Pons (tissue), 1 donor: ENCODE measurements at regions not wholly inside any gene's neighbourhood (a gene's known extent, or its start where the extent isn't known, plus 50 kb on each side); places are given as distances from the start of the nearest gene placed in this dataset.

Source experiments
- DNase-seq: peaks from one replicate; pipeline ENCODE4 v3.0.0-alpha.2; 2016; ENCODE audit warnings: low spot score

DNA sequence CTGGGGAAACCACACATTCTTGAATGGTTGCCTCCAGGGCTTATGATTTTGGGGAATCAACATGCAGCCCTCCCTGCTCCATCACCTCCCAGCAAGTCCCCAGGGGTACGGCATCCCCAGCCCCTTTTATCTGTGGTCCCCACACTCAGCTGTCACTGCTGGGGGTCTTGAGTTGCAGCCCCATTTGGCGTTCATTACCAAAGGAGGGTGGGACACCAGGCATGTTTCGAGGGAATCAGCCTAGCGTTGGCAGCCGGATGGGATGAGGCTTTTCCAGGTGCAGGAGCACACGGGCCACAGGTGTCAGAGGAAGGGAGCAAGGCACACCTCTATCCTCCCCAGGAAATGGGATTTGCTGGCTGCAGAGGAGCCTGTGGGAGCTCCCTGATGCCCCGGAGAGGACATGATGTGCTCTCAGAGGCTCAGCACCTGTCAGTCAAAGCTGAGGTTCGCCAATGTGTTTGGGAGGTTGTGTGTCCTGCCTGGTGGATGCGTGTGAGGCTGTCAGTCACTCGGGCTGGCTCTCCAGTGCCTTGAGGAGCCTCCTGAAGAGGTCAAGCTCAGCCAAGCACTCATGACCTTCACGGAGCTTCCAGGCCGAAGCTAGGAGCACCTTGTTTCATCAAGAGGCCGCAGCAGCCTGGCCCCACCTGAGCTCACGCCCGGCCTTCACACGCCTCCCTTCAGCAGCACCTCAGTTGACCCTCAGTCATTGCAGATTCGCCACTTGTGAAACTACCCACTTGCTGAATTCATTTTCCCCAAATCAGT, 95.0 kb downstream of the ERMARD start:
- DNase-seq: no peak

DNA sequence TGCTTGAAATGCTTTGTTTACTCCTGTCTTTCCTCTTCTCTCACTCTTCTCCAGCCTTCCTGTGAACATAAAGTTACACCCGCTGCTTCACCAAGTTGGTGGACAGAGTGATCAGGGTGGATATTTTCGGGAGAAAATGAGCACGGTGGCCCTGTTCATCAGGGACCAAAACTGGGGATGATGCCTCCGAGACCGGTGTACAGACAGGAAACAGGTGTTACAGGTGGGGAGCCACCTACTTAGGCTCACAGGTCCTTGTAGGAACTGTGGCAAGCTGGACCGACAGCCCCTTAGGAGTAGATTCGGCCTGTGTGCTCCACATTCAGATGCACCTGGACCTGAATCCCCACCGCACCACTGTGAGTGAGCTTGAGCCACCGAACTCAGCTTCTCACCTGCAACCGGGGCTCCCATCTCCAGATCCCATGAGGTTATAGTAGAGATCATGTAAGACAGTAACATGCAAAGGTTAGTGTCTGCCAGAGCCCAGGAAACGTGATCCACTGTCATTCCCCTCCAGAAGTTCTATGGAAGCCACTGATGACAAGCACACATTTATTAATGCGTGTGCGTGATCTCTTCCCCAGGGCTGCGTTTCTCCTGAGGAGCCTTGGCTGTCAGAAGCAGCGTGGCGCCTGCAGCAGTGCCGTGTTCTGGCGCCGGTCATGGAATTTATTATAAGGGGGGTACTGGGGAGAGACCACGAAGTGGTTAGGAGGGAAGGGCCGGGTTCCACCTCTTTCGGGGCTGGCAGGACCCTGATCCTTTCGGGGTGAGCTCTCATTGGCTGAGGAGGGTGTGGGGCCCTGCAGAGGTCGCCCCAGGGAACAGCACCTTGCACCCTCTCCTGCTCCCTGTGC, 94.2 kb downstream of the ERMARD start:
- DNase-seq: no peak

DNA sequence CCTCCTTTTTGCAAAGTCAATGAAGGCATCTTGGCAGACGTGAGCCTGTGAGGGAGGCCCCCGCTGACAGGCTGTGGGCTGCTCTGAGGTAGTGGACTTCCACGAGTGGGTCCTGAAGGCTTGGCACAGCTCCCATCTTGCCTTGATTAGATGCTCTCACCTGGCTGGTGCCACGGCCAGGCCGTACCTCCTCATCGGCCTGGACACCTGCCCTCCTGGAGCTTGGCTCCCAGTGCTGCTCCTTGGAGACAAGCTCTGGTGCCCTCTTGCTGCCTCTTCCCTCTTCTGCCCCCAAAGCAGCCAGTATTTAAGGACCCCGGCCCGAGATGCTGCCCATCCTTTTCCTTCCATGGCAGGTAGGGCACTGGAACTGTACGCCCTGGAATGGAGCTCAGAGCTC, 93.5 kb downstream of the ERMARD start:
- no peak for DNase-seq

DNA sequence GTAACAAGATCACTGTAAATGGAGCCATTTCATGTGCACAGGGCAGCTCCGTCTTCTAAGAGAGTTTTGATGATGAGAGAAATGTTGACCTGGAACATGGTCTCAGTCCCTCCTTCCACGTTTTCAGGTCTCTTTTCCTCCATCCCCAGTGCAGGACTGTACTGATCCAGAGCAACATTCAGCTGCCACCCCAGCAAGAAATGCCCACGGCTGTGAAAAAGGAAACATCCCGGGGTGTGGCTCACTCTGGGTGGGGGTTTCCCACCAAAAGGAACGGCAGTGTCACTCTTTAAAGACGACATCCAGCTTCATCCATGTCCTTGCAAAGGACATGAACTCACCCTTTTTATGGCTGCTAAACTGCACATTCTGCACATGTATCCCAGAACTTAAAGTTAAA, 92.6 kb downstream of the ERMARD start:
- DNase-seq: no peak

DNA sequence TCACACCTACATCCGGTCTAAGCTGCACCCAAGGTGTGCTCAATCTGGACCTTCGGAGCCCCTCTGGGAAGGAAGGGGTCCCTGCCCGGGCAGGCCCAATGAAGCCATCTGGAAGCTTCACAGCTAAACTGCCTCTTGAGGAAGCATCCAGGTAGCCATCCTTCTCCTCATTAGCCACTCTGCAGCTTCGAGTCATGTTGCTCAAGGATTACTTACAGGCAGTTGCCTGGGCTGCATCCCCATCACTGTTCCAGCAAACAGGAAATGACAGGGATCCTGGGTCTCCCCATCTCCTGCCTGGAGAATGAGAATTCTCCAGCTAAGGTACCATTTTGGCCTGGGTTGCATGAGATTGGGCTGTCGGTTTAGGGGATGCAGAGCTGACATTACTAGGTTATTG, 91.7 kb downstream of the ERMARD start:
- no peak for DNase-seq

DNA sequence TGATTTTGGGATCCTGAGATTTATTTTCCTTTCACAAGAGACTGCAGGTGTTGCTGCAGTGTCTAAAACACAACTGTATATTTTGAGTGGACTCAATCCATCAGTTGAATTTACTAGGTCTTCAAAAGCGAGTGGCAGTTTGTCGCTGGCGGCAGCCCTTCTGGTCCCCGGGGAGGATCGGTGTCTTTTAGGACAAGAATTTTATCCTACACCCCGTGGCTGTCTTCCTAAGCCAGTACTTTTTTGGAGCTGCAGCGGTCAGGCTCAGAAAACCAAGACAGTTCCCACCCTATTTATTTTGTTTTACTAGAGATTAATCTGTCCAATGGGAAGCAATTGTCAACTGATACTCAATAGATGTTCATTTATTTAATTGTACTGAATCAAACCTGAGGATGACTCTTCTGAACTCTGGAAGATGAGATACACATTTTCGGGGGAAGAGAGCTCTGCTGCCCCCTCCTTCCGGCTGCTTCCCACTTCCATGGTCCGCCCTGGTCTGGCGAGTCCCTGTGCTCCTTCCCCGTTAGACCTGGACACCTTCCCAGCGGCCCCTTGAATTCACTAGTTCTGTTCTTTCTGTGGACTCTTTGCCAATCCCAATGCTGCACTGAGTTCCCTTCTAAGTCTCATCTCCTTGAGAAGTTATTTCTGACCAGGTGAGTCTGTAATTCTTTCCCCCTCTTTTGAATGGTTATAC, 90.6 kb downstream of the ERMARD start:
- no peak for DNase-seq

DNA sequence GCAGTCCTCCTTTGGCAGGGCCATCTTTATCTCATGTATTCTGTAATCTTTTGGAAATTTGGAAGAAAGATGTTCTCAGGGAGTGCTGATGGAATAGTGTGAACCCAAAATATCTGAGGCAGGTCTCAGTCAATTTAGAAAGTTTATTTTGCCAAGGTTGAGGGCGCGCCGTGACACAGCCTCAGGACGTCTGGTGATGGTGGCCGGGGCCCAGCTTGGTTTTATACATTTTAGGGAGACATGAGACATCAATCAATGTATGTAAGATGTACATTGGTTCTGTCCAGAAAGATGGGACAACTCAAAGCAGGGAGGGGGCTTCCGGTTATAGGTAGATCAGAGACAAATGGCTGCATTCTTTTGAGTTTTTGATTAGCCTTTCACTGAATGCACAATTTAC, 89.8 kb downstream of the ERMARD start:
- no peak for DNase-seq

DNA sequence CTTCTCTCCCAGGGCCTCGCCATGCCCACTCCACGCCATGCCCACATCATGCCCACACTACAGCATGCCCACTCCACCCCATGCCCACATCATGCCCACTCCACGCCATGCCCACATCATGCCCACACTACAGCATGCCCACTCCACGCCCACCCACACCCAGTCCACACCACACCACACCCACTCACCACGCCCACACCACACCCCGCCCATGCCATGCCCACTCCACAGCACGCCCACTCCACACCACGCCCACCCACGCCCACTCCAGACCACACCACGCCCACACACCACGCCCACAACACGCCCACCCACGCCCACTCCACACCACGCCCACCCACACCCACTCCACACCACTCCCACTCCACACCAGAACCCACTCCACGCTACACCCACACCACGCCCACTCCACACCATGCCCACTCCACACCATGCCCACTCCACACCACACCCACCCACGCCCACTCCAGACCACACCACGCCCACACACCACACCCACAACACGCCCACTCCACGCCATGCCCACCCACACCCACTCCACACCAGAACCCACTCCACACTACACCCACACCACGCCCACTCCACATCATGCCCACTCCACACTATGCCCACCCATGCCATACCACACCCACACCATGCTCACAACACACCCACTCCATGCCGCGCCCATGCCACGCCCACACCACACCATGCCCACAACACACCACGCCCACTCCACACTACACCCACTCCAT, 88.6 kb downstream of the ERMARD start:
- DNase-seq: no peak

DNA sequence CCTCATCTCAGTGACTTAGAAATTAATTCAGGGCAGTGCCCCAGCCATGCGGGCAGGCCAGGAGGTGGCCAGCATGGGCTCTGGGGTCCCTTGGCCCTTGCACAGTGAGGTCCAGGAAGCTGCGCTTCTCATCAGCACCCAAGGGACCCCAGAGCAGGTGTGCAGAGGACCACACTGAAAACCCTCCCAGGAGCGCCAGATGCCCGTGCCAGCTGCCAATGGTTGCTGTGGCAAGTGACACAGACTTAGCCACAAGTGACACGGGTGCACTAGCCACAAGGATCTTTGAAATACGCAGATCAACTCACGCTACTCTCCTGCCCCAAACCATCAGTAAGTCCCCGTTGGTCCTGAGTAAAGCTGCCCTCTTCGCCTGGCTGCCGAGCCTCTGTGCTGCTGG, 88.1 kb downstream of the ERMARD start:
- no peak for DNase-seq

DNA sequence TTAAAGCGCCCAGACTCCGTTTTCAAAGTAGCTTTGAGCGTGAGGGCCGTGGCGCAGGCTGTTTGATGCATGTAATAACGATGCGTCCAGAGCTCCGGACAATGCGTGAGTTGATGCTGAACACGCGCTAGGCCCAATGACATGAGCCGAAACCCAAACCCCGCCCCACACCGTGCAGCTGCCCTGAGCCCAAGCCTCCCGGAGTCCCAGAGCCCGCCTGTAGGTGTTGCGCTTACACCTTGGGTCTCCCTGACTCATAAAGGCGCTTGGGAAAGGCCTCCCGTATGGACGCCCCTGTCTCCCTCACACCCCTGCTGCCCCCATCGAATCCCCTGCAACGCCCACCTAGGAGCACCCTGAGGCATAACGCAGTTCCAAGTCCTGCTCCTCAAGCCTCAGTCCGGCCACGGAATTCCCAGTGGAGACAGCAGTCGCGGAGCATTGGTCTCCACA, 87.6 kb downstream of the ERMARD start:
- no peak for DNase-seq

DNA sequence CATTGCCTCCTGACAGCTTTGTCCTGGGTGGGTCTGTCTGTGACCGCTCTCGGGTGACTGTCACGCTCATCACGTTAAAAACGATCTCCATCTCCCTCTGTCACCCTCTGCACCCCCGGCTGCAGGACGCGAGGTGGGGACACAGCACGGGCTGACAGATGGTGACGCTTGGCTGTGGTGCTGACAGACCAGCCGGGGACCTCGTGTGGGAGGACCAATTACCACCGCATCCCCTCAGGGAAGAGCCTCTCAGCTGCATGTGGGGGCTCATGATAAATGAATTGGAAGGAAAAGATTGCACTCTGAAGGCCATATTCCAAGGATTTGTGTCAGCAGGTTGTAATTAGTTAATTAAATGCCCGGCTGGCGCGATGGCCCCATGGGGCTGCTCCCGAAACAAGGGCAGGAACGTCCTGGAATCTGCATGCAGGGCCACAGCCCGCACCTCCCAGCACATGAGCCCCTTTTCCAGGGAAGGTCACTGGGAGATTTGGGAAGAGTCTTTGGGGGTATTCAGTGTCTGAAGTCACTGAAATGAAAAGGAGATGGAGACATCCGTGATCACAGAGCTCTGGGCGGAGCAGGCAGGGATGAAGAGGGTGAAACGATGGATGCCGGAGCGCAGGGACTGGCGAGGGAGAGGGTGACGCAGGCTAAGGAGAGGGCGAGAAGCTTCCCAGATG, 87.1 kb downstream of the ERMARD start:
- no peak for DNase-seq

DNA sequence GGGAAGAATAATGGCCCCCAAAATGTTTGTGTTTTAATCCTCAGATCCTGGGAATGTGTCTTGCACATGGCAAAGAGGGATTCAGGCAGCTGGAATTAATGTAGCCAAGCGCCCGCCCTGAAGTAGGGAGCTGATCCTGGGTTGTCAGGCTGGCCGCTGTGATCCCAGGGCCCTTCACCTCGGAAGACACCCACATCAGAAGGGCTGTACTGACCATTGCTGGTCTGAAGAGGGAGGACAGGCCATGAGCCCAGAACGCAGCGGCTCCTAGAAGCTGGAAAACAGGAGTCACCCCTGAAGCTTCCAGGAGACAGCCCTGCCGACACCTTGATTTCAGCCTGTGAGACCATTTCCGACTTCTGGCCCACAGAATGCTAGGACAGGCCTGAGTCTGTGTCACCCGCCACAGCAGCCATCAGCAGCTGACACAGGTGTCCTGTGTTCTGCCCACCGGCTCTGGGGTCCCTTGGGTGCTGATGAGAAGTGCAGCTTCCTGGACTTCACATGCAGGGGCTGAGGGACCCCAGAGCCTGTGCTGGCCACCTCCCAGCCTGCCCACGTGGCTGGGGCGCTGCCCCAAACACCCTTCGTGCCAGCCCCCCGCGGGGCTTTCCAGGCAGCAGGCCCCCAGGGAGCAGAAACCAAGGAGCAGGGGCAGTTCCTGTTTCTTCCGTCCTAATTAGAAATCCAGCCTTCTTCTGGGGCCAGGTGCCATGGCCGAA, 86.3 kb downstream of the ERMARD start:
- DNase-seq: no peak

DNA sequence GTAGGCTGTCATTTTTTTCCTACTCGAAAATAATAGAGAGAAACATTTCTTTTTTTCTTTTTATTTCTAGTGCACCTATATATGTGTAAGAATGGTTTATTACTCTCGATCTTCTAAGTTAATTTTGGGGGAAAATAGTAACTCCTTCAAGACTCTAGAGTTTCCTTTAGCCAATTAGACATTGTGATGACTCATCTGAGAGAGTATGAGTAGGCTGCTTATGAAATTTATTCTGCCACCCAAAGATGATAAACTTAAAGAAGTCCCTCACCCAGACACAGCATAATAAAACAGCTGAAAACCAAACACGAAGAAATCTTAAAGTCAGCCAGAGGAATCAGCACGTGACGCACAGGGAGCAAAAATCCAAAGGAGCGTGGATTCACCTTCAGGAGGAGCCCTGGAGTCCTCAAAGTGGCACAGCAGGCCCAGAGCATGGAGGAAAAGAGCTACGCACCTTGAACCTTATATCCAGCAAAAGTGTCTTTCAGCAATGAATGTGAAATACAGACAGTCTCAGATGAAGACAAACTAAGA, 81.9 kb downstream of the ERMARD start:
- no peak for DNase-seq

DNA sequence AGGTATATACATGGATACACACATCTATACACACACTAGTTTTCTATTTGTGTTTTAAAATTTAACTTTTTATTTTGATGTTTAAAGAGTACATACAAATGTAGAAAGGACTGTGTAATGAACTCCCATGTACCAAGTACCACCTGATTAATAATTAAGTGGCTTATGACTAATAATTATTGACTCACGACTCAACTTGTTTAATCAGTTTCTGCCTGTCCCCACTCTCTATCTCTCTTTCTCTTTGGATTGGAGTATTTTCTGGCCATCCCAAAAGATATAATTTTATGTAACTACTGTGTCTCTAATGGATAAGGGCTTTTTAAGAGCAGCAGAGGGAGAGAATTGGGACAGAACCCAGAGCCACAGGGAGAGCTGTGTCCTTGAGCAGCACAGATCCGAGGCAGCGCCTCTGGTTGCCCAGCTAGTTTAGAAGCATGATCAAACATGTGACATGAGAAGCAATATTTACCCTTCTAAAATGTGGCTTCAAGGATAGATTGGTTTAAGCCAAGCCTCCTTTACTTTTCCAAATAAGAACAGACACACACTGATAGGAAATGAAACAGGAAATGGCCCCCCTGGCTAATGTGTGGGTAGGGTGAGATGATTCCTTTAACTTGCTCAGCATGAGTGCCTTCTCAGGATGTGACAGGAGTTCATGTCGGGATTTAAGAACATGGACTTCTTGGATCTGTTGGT, 81.0 kb downstream of the ERMARD start:
- DNase-seq: no peak

DNA sequence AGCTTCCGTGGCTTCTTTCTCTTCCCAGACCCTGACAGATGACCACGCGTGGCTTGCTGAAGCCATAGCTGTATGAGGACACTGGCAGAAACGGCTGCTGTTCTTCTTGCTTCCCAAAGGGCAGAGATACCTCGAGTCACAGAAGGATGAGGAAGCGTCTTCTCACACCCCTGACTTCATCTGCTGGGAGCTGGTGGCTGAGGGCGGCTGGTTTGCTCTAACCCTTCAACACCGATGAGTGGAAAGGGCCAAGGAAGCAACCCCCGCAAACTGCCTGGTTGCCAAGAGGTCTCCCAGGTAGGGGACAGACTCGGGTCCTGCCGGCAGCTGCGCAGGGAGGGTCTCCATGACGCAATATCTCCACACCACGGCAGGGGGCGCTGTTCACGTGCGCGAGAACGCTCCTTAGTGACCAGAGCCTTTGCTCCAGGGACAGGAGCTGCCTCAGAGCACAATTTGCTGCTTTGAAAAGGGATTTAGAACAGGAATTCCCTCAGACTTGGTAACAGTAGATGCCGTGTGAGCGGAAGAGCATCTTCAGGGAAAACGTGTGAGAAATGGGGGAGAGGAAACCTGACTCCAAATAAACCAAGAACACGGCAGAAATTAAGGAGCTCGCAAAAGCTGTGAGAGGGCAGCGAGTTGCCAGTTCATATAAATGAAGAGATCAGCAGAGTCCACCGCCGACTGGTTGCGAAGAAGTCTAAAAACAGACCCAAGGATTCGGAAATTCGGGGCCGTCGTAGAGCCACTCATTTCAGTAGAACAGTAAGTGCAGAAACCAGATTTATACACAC, 80.2 kb downstream of the ERMARD start:
- DNase-seq: peak; percentile 74
